ENCODE measurements at regions not wholly inside any gene's neighbourhood (a gene's known extent, or its start where the extent isn't known, plus 50 kb on each side); places are given as distances from the start of the nearest gene placed in this dataset.
A peak's percentile ranks its signal among the peaks of the same experiment; 100 is the strongest.

GRCh38 chr14:26765768-26766520 is 168.1 kb upstream of the NOVA1 start:
- DNase-seq (ENCODE audit: low spot score), result peak; percentile 7

DNA sequence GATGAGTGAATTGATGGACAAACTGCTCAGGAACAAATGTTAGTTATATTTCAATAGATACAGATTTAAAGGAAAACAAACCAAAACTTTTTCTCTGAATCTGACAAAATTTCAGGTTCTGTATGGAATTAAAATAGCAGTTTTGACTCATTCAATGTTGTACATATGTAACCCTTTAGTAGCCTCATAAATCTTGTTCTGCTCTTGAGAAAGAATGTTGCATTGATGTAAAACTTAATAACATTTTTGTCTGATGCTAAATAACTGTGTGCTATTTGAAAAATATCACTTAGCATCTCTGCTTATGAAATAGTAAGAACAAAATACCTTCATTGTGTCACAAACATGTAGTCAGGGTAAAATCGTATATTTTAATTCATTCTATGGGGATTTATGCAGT is 168.9 kb upstream of the NOVA1 start:
- DNase-seq (ENCODE audit: low spot score), result no peak

- DNase-seq (ENCODE audit: low spot score), result no peak
These were observed 176.2 kb upstream of the NOVA1 start for GRCh38 chr14:26773906-26774593.

DNA sequence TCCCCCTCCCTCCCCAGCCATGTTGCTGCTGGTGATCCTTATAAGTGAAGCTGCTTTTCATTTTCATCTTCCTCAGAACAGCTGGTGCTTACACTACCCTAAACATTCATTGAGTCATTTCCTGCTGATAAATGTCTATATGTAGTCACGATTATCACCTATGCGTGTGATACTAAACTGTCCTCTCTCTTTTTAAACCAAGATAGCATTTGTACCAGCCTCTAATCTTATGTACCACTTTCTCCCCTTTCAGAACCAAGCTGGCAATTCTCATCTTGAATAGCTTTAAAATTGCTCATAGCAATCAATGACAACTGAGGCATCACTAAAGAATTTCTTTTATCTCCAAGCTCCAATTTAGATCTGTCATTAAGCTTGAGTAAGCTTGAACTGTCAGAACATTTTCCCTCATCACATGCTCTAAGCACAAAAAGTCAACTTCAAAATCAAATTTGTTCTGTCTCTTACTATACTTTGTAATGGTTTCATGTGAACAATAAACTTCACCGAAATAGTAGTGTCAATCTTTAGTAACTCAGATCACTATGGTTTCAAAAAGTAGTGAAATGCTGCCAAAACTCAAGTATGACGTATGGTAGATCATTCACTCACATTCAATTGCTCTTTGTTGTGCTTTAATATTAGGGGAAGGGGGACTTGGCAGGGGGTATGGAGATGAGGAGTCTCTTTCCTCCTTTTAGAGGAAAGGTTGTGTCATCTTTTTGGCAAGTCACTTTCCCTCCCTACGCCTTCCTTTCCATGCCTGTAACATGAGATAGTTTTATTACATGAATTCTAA is 178.1 kb upstream of the NOVA1 start:
- no peak for DNase-seq (ENCODE audit: low spot score)

- no peak for DNase-seq (ENCODE audit: low spot score)
These were observed 193.4 kb upstream of the NOVA1 start for GRCh38 chr14:26791117-26791806.

GRCh38 chr14:26794731-26795130 is 196.9 kb upstream of the NOVA1 start:
- DNase-seq (ENCODE audit: low spot score), result no peak

- DNase-seq (ENCODE audit: low spot score), result no peak
These were observed 210.6 kb upstream of the NOVA1 start for GRCh38 chr14:26808407-26808806.

DNA sequence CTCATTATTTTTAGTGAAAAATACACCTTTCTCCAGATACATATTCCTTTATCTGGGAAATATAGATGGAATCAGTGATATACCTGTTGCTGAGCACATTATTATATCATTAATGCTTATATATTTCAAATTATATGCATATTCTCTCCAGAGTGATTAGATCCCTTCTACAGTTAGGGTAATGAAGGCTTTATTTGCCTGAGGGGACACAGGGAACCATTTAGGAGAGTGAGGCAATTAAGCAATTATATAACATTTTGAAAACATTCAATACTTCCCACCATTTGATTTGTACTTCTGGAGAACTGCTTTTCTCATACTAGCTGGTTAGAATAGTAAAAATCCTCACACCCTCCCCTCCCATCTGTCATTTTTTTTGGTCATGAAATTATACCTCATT is 212.8 kb upstream of the NOVA1 start:
- no peak for DNase-seq (ENCODE audit: low spot score)

GRCh38 chr14:26811756-26812305 is 214.0 kb upstream of the NOVA1 start:
- no peak for DNase-seq (ENCODE audit: low spot score)

- DNase-seq (ENCODE audit: low spot score), result peak; percentile 93
These were observed 222.3 kb upstream of the NOVA1 start for GRCh38 chr14:26820138-26820537.

GRCh38 chr14:26820572-26820971 is 222.7 kb upstream of the NOVA1 start:
- DNase-seq (ENCODE audit: low spot score), result no peak

DNA sequence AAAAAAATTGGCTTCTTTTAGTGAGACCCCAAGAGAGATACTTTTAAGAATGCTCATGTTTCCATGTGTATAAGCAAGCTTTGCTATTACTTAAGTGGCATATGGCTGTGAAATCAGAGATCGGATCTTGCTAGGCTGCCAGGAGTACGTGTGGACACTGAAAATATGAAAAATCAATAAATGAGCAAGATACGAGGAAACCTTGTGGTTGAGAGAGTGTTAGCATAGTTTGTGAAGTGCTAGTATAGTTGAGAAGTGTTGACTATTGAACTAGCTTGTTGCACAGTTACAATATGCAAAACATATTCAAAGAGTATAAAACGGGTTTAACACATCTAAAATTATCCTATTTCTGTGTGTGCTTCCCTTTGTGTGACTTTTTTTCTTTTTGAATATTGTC is 230.9 kb upstream of the NOVA1 start:
- no peak for DNase-seq (ENCODE audit: low spot score)

GRCh38 chr14:26833621-26834176 is 235.9 kb upstream of the NOVA1 start:
- DNase-seq (ENCODE audit: low spot score), result no peak

GRCh38 chr14:26835979-26836570 is 238.2 kb upstream of the NOVA1 start:
- no peak for DNase-seq (ENCODE audit: low spot score)

- DNase-seq (ENCODE audit: low spot score), result no peak
These were observed 241.6 kb upstream of the NOVA1 start for GRCh38 chr14:26839481-26839880.

DNA sequence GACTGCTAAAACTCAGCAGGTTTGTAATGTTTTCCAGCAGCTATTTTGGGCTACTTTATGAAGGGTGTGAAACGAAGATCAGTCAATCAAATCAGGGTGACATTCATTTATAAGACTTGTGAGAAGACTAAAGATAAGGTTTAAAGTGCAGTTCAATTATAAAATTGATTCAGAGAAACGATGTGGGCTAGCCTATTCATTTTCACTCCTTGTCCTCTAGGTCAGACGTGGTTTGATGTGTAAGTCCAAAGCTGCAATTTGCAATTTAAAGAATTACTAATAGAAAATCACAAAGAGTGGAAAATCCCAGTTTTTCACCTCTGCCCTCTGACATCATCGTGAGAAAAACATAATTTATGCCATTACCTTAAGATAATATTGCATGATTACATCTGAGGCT is 243.5 kb upstream of the NOVA1 start:
- DNase-seq (ENCODE audit: low spot score), result no peak

GRCh38 chr14:26841920-26842741 is 244.3 kb upstream of the NOVA1 start:
- DNase-seq (ENCODE audit: low spot score), result no peak

DNA sequence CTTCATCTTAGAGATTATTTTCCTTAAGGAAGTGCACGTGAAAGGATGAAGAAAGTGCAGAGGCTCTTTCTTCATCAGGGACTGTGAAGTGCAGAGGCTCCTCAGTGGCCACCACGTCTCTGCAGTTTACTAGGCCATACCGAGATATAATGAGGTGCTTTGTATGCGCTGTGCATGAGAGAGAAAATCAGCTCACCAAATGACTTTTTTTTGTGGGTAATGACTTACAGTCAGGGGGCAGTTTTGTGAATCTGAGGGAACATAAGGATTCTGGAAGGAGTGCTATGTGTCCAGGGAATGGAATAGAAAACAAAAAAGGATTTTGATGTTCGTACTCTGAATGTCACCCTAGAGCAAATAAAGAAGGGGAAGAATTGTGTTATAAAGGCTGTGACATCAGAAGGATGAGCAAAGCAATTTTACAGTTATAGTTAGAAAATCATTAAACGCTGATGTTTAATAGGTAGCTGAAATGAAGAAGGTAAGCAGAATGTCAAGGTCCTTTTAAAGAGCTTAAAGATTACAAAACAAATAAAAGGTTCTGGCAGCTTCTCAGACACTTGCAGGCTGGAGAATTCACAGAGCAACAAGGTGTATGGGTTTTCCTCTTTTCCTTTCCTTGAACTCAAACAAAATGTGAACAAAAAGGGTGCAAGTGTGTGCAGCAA is 247.5 kb upstream of the NOVA1 start:
- no peak for DNase-seq (ENCODE audit: low spot score)

GRCh38 chr14:26846388-26846787 is 248.6 kb upstream of the NOVA1 start:
- no peak for DNase-seq (ENCODE audit: low spot score)
